ENCODE measurements at regions not wholly inside any gene's neighbourhood (a gene's known extent, or its start where the extent isn't known, plus 50 kb on each side); places are given as distances from the start of the nearest gene placed in this dataset.
A peak's percentile ranks its signal among the peaks of the same experiment; 100 is the strongest.

- Histone ChIP-seq H3K27ac (no peak overlapping the region), H3K4me3 (no peak overlapping the region), H3K27me3 (no peaks in the 10 kb centered on the region), H3K4me1 (peaks cover 0 to 17% of the 10 kb centered on the region in 2 donors), H3K9me3 (no peaks in the 10 kb centered on the region), H3K36me3 (no peaks in the 10 kb centered on the region)
- TF ChIP-seq CTCF (IDR thresholded peaks at IDR 0.05): no peak
- no peak for DNase-seq
- intact Hi-C loops (cut with DNase I): no loop called here
- ATAC-seq: no peak
Measured at GRCh38 chr16:87552072-87552718, 50.1 kb upstream of the JPH3 start.

GRCh38 chr16:87551487-87551886 is 50.8 kb upstream of the JPH3 start:
- H3K36me3 ChIP-seq: no peaks in the 10 kb centered on the region
- no peaks in the 10 kb centered on the region for H3K9me3 ChIP-seq
- DNase-seq (no peak), ATAC-seq (no peak)
- no peak for TF ChIP-seq CTCF (IDR thresholded peaks at IDR 0.05)
- H3K27ac ChIP-seq: no peak overlapping the region
- peaks cover 0 to 17% of the 10 kb centered on the region in 2 donors for H3K4me1 ChIP-seq
- intact Hi-C loops (cut with DNase I): no loop called here
- H3K27me3 ChIP-seq: no peaks in the 10 kb centered on the region
- no peak overlapping the region for H3K4me3 ChIP-seq

DNA sequence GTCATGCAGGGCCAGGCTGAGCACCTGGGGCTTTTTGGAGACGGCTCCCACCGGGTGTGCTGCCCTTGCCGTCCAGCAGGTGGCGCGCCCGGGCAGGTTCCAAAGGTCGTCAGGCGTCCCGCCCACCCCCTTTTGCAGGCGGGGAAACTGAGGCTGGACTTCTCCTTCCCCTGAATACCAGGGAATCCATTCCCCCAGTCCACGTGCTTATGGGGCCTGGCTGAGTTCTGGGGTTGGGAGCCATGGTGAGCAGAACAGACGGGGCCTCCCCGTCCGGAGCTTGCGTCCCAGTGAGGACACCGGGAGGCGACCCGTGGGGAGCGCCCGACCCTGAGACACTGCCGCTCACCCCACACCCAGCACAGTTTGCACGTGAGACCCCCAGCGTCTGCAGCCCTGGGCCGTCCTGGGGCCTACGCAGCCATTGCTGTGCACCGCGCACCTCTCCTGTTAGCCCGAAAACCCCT is 51.8 kb upstream of the JPH3 start:
- H3K36me3 ChIP-seq: no peaks in the 10 kb centered on the region
- H3K4me1 ChIP-seq: peaks cover 0 to 12% of the 10 kb centered on the region in 2 donors
- no peaks in the 10 kb centered on the region for H3K27me3 ChIP-seq
- DNase-seq: peak in 2 of 4 donors; percentile 58 to 90
- peak; percentile 92 to 95 for TF ChIP-seq CTCF (IDR thresholded peaks at IDR 0.05)
- peaks cover 0 to 6% of the 10 kb centered on the region in 2 donors for H3K9me3 ChIP-seq
- H3K27ac ChIP-seq: no peak overlapping the region
- intact Hi-C loops (cut with DNase I): no loop called here
- no peak overlapping the region for H3K4me3 ChIP-seq
- peak; percentile 78 for ATAC-seq

DNA sequence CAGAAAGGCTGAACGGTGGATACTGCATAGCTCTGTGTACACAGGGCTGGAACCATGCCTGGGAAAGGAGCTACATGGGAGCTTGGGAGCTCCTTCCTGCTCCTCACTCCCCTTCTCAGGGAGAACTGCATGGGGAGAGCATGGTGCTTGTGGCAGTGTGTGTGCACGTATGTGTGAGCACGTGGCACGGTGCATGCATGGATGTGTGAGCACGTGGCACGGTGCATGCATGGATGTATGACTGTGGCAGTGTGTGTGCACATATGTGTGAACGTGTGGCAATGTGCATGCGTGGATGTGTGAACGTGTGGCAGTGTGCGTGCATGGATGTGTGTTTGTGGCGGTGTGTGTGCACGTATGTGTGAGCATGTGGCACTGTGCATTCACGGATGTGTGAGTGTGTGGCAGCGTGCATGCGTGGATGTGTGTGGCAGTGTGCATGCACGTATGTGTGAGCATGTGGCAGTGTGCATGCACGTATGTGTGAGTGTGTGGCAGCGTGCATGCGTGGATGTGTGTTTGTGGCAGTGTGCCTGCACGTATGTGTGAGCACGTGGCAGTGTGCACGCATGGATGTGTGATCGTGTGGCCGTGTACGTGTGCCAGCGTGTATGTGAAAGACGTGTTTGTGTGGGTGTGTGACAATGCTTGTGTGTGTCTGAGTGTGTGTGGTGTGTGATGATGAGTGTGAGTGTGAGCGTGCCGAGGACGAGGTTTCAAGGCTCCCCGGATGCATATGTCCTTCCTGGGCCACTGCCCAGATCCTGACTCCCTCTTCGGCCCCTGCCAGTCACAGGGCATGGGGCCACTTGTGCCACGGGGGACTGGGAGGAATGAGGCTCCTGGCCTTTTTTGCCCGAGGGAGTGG is 52.4 kb upstream of the JPH3 start:
- no peak for DNase-seq
- Histone ChIP-seq H3K9me3 (peaks cover 0 to 6% of the 10 kb centered on the region in 2 donors), H3K27ac (no peak overlapping the region), H3K4me3 (no peak overlapping the region), H3K27me3 (peaks cover 0 to 2% of the 10 kb centered on the region in 2 donors), H3K36me3 (no peaks in the 10 kb centered on the region), H3K4me1 (peaks cover 0 to 7% of the 10 kb centered on the region in 2 donors)
- intact Hi-C loops (cut with DNase I): no loop called here
- no peak for TF ChIP-seq CTCF (IDR thresholded peaks at IDR 0.05)
- no peak for ATAC-seq

DNA sequence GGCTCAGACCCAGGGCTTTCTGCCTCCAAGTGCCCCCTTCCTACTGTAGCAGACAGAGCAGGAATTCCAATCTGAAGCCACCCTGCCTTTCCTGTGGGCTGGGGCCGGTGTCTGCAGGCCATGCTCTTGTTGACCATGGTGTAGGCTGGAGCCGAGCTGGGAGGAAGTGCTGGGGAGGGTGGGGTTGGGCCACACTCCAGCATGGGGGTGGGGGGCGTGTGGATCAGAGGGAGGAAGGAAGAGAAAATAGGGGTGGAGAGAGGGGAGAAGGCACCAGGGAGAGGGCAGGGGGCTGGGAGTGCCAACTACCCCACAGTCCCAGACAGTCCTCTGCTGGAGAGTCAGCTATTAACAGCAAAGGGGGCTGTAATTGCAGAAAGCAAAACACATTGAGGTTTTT is 54.3 kb upstream of the JPH3 start:
- ATAC-seq: no peak
- peaks cover 0 to 6% of the 10 kb centered on the region in 2 donors for H3K9me3 ChIP-seq
- intact Hi-C loops (cut with DNase I): no loop called here
- peaks cover 0 to 17% of the 10 kb centered on the region in 2 donors for H3K27me3 ChIP-seq
- no peaks in the 10 kb centered on the region for H3K36me3 ChIP-seq
- no peak for TF ChIP-seq CTCF (IDR thresholded peaks at IDR 0.05)
- no peak overlapping the region for H3K27ac ChIP-seq
- no peak for DNase-seq
- no peak overlapping the region for H3K4me3 ChIP-seq
- H3K4me1 ChIP-seq: peaks cover 0 to 6% of the 10 kb centered on the region in 2 donors
